Small intestine (tissue), 7 donors: ENCODE measurements at regions not wholly inside any gene's neighbourhood (a gene's known extent, or its start where the extent isn't known, plus 50 kb on each side); places are given as distances from the start of the nearest gene placed in this dataset.
"Not testable (repeated sequence)": the region's sequence is repeated elsewhere in the genome, so short reads cannot be mapped to it uniquely, and the experiment has no call there.

Experiments
- DNase-seq, 2 donors: peaks; one replicate each; pipeline versions ENCODE4 v3.0.0 to v3.0.0-alpha.2; 2013
- FAIRE-seq: peaks from 2 replicates; lab custom pipeline; 2012; peaks lifted over from hg19 to GRCh38; lab: Jason Lieb, UNC
- H3K27ac ChIP-seq, 3 donors: one replicate each; pipeline ENCODE4 v1.5.1; 2013; ENCODE audit warnings: low read length in 2 of 3, mild to moderate bottlenecking in 2 of 3, control low read depth in 1 of 3, inconsistent platforms in 1 of 3, low read depth in 1 of 3, moderate library complexity in 1 of 3
- H3K27me3 ChIP-seq, 3 donors: one replicate each; pipeline ENCODE4 v1.6.1; 2013; ENCODE audit warnings: low read length in 3 of 3, inconsistent platforms in 1 of 3; ENCODE audit not compliant: control insufficient read depth in 3 of 3, insufficient read depth in 3 of 3
- H3K36me3 ChIP-seq, 3 donors: one replicate each; pipeline ENCODE4 v1.6.1; 2013; ENCODE audit warnings: low read length in 3 of 3, inconsistent platforms in 1 of 3, low read depth in 1 of 3, mild to moderate bottlenecking in 1 of 3, moderate library complexity in 1 of 3; ENCODE audit not compliant: control insufficient read depth in 3 of 3, insufficient read depth in 2 of 3
- H3K4me1 ChIP-seq, 3 donors: one replicate each; pipeline ENCODE4 v1.6.1; 2013; ENCODE audit warnings: low read length in 2 of 3, inconsistent platforms in 1 of 3, low read depth in 1 of 3, mild to moderate bottlenecking in 1 of 3, moderate library complexity in 1 of 3; ENCODE audit not compliant: control insufficient read depth in 3 of 3, insufficient read depth in 2 of 3
- H3K4me3 ChIP-seq, 3 donors: one replicate each; pipeline ENCODE4 v1.5.1; 2013; ENCODE audit warnings: low read length in 3 of 3, control low read depth in 1 of 3, inconsistent platforms in 1 of 3, low read depth in 1 of 3, mild to moderate bottlenecking in 1 of 3, moderate library complexity in 1 of 3
- H3K9me3 ChIP-seq, 2 donors: one replicate each; pipeline ENCODE4 v1.6.1; 2013; ENCODE audit warnings: low read depth in 1 of 2, low read length in 1 of 2; ENCODE audit not compliant: control insufficient read depth in 2 of 2, insufficient read depth in 1 of 2
- WGBS, 3 donors: extraction: QIAGEN DNeasy Blood & Tissue Kit; methylation state at CpG; one replicate each; pipeline ENCODE4 v1.1.7; 2013; 5-methylcytosine and 5-hydroxymethylcytosine counted together
- donor health status: healthy with polysubstance abuse.
- donor health status: control.
- donor health status: control.
- donor health status: Bipolar disorder and iron deficiency.
- donor health status: healthy.

DNA sequence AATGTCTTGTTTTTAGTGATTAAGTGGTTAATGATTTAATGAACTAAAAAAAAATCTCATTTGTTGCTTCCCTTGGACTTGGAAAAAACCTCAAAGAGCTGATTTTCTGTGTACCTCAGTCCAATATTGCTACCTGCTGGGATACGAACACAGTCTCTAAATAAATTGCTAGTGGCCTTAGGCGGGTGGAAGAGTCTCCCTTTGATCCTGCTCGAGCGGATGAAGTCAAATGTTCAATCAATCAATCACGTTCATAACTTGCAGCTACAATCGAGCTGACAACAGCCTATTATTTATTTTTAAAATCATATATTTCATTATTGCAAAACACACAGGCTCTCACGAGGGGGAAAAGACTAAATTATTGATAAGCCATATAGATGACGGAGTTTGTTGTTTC, 57.3 kb upstream of the HABP2 start:
- Histone ChIP-seq H3K36me3 (no peaks in the 10 kb centered on the region), H3K27ac (no peak overlapping the region), H3K4me1 (no peaks in the 10 kb centered on the region), H3K9me3 (no peaks in the 10 kb centered on the region), H3K27me3 (peaks cover 0 to 9% (median 0%) of the 10 kb centered on the region in 3 donors), H3K4me3 (no peak overlapping the region)
- no peak for FAIRE-seq
- no peak for DNase-seq
- WGBS, 3 donors, result 69 to 79% (median 75%) methylated on average over 8 of the region's 8 CpGs

DNA sequence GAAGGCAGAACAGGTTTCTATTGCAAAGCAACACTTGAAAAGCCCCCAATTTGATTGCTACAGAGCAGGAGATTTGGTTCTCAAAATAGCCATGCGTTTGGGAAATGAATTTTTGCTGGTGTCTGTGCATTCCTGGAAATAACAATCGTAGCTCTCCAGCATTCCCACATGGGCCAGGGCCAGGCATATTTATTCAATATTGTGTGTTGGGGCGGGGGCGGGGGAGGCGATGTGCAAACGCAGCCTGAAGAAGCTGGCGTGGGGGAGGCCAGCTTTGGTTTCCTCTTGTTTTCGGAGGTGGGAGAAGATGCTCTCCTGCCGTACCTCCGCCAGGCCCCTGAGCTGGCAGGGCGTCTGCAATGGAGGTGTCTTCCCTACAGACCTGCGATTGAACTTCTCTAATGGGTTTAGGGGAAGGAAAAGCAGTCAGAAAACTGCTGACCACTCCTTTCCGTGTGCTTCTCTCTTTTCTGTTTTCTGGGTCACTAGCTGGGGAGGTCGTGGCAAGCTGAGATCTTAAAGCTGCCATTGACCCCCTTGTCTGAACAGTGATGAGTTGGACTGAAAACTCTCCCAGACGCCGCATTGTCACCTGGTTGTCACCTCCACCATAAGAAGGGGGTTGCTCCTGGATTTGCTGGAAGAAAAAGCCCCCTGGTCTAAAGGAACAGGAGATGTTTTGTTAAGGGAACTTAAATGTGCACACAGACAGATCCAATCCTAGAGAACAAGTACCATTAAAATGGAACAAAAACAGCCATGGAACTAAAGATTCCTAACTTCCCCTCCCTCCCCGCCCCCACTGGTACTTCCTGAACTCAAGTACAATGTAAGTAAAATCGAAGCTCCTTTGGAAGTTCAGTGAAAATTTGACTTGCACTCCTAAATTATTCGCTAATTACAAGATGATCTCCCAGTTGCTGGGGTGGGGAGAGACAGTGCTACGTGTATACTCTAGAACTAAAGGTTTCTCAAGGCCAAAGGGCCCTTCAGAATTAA, 56.4 kb upstream of the HABP2 start:
- Histone ChIP-seq H3K4me1 (no peaks in the 10 kb centered on the region), H3K4me3 (no peak overlapping the region), H3K27me3 (peaks cover 0 to 6% (median 0%) of the 10 kb centered on the region in 3 donors), H3K27ac (no peak overlapping the region), H3K36me3 (no peaks in the 10 kb centered on the region), H3K9me3 (no peaks in the 10 kb centered on the region)
- DNase-seq (no peak), FAIRE-seq (no peak)
- 66 to 83% (median 80%) methylated on average over 20 of the region's 20 CpGs for WGBS, 3 donors

DNA sequence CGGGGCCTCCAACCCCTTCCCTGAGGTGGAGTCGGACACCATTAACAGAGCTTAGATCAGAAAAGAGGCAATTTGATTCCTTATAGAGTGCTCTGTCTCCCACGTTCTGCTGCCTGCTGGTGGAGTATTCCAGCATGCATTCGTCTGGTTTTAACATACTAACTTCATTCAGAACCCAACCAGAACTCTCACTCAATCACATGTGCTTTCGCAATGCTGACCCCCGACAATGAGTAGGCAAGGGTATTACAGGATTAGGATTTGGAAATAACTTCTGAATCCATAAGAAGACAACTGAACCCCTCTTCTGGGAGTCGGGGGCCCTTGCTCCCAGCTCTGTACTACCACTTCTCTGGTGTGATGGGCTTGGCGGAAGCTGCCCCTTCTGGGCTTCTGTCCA, 55.7 kb upstream of the HABP2 start:
- FAIRE-seq, result no peak

DNA sequence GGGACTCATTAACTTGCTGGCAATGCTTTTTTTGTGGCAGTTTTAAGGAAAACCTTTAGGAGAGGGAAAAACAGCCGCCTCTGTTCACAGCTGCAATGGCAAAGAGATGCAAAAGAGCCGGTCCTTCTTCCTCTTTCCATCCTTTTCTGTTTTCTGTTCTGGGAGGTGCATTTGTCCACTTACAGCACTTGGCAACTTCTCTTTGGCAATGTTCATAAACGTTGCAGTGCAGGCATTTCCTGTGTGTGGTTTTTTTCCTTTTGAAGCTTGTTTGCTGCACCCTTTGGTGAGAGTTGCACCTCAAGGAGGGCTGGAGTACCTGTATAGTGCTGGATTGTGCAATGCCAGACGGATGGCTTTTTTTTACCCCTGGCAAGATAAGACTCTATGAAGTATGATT, 53.9 kb upstream of the HABP2 start:
- H3K27me3 ChIP-seq, result no peaks in the 10 kb centered on the region
- no peak for DNase-seq
- no peaks in the 10 kb centered on the region for H3K36me3 ChIP-seq
- no peaks in the 10 kb centered on the region for H3K9me3 ChIP-seq
- no peak overlapping the region for H3K4me3 ChIP-seq
- no peaks in the 10 kb centered on the region for H3K4me1 ChIP-seq
- H3K27ac ChIP-seq, result no peak overlapping the region
- WGBS, 3 donors, result 24 to 33% (median 33%) methylated on average over 4 of the region's 4 CpGs
- FAIRE-seq, result no peak

More for the DNA sequence above, 55.7 kb upstream of the HABP2 start:
- WGBS, 3 donors, result 73 to 80% (median 74%) methylated on average over 8 of the region's 8 CpGs
- Histone ChIP-seq H3K4me1 (no peaks in the 10 kb centered on the region), H3K27ac (no peak overlapping the region), H3K36me3 (no peaks in the 10 kb centered on the region), H3K9me3 (no peaks in the 10 kb centered on the region), H3K4me3 (no peak overlapping the region), H3K27me3 (peaks cover 0 to 4% (median 0%) of the 10 kb centered on the region in 3 donors)
- DNase-seq, result no peak

DNA sequence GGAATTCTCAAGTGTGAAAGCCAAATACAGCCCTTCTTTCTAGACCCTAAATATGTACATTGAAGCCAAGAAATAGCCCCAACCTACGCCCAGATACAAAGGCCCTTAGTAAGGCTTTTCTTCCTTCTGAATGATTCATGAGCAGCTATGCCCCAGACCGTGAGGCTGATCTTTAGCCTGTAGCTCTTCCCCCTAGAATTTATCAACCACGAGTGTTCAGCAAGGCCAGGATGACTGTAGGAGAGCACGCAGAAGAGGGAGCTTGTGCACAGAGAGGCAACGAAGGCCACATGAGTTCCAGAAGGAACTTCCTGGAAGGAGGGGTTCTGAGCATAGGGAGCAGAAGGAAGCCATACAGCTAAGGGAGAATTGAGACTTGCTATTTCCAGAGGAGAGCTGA, 53.0 kb upstream of the HABP2 start:
- no peak overlapping the region for H3K4me3 ChIP-seq
- H3K36me3 ChIP-seq, result no peaks in the 10 kb centered on the region
- no peak overlapping the region for H3K27ac ChIP-seq
- H3K4me1 ChIP-seq, result no peaks in the 10 kb centered on the region
- no peaks in the 10 kb centered on the region for H3K27me3 ChIP-seq
- H3K9me3 ChIP-seq, result no peaks in the 10 kb centered on the region
- FAIRE-seq, result no peak
- DNase-seq, result no peak
- 73 to 76% (median 74%) methylated on average over 5 of the region's 5 CpGs for WGBS, 3 donors

DNA sequence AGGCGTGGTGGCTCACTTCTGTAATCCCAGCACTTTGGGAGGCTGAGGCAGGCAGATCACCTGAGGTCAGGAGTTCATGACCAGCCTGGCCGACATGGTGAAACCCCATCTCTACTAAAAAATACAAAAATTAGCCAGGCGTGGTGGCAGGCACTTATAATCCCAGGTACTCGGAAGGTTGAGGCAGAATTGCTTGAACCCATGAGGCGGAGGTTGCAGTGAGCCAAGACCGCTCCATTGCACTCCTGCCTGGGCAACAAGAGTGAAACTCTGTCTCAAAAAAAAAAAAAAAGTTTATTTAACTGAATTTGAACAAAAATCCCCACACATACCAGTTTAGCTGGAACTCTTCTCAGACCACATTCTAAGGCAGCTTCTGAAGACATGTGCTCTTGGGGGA, 51.8 kb upstream of the HABP2 start:
- H3K27me3 ChIP-seq, H3K4me3 ChIP-seq, H3K4me1 ChIP-seq, H3K27ac ChIP-seq, DNase-seq, H3K9me3 ChIP-seq, FAIRE-seq, H3K36me3 ChIP-seq: not testable (repeated sequence)
- WGBS, 3 donors, result 89 to 91% (median 90%) methylated on average over 6 of the region's 6 CpGs
